CD1c-positive myeloid dendritic cell (primary cell): ENCODE measurements at regions not wholly inside any gene's neighbourhood (a gene's known extent, or its start where the extent isn't known, plus 50 kb on each side); places are given as distances from the start of the nearest gene placed in this dataset.
"Not testable (repeated sequence)": the region's sequence is repeated elsewhere in the genome, so short reads cannot be mapped to it uniquely, and the experiment has no call there.

Experiments
- DNase-seq: peaks from one replicate; pipeline ENCODE4 v3.0.0-alpha.2; 2016; ENCODE audit errors: extremely low spot score

DNA sequence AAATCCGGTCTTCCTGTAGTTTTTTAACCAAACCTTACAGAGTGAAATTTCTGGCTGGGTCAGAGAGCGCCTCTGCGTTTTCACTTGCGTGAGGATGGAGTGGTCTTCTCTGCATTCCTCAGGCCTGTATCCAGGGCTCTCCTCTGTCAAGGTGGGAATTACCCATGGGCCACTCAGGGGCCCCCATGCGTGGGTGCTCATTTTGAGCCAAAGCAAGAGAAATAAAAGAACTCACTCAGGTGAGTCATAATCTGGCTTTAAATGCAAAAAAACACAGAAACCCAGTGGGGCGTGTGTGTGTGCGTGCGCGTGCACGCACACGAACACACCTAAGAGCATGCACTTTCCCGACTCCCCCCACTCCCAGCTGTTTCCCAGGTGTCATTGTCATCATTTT is 104.0 kb upstream of the PWP1 start:
- DNase-seq: no peak

DNA sequence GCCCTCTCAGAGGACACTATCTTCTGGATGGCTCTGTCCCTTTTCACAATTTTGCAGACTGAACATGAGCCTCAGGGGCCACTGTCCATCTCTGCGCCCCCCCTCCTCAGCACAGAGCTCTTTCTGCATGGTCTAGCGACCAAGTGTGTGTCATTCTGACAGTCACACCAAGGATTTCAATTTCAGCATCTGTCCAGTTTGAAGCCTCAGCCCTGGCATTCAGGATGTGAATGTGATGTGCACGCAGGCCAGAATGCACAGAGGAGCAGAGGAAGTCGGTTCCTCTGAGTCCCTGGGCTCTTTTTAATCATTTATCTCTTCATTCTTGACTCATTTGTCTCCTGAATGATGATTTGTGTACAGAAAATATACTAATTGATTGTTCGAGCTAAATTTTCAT is 102.0 kb upstream of the PWP1 start:
- DNase-seq: no peak

- DNase-seq: no peak
These were observed 101.0 kb upstream of the PWP1 start for GRCh38 chr12:107584563-107584962.

- DNase-seq: no peak
These were observed 99.2 kb upstream of the PWP1 start for GRCh38 chr12:107586256-107586970.

DNA sequence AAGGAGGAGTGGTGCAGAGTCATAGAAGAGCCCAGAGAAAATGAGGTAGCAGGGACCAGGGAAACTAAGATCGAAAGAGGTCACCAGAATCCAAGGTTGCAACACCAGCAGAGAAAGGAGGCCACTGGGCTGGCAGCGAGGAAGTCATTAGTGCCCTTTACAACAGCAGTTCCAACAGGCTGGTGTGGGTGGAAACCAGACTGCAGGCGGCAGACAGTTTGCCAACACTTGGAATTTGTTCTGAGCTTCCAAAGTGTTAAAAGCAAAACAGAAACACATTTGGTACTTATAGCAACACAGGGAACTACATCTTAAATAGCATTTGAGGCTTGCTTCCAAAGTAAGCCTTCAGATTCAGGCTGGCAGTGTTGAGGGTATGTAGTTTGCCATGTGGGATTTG is 95.2 kb upstream of the PWP1 start:
- DNase-seq: no peak

DNA sequence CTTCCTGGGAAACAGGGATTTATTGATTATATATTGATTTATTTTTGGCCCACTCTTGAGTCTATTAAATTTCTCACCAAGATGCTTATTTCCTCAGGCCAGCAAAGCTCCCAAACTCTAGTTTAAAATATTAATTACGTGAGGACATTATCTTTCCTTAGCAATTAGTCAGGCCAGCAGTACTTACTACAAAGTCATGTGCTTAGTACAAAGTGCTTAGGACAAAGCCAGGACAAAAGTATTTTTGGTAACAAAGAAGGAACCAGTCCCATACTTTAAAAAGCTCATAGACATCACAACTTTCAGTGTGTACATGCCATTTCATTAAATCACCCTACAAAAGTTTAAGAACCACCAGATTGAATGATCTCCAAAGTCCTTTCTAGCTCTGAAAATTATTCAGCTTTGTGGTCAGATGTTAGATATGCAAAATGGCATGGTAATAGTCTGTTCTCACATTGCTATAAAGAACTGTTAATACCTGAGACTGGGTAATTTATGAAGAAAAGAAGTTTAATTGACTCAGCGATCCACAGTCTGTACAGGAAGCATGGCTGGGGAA is 94.7 kb upstream of the PWP1 start:
- no peak for DNase-seq

DNA sequence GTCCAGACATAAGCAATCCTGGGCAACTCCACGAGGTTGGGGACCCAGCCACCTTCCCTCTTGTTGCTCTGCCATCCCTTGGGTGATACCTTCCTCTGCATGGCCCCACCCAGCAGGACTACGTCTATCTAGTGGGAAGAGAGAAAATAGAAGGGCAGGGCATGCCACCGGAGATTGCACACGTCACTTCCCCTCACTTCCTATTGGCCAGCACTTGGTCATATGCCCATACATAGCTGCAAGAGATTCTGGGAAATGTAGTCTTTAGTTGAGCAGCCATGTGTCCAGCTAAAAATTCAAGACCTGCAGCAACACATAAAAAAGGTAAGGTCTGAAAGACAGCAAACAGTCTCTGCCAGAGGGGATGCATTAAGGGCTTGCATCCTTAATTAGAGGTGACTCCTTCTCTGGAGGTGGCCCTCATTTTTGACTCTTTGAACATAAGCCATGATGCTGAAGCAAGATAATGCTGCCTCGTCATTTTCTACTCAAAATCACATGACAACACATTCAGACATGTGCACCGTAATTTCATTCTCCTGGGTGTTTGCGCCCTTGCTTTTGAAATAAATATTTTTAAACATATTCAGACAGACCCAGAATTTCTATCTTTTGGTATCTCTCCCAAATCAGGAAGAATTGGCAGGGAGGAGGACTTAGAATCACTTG is 91.8 kb upstream of the PWP1 start:
- DNase-seq: peak; percentile 29

- no peak for DNase-seq
These were observed 90.6 kb upstream of the PWP1 start for GRCh38 chr12:107594995-107595394.

DNA sequence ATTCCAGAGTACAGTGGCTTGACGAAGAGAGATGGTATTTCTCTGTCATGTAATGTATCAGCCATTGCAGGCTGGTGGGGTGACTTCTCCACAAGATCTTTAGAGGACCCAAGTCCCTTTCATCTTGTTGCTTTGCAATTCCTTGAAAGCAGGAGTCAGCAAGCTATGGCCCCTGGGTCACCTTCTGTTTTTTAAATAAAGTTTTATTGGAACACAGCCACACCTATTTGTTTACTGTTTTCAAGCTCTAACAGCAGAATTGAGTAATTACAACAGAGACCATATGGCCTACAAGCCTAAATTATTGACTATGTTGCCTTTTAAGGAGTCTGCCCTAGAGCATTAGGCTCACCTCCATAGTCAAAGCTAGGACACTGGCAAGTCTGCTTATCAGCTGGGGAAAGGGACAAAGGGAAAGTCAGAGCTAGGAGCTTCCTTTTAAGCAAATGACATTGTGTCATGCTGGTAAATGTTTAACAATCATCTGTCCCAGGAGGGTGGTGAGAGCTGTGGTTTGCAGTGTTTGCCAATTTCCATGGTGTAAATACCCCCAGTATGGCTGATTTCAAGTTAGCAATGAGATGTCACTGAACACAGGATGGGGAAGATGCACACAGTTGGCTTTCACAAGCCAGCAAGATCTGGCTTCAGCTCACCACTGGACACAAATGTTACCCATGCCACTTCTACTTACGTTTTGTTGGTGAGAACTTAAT is 87.7 kb upstream of the PWP1 start:
- DNase-seq: no peak

- no peak for DNase-seq
These were observed 86.7 kb upstream of the PWP1 start for GRCh38 chr12:107598906-107599305.

- DNase-seq: no peak
These were observed 84.9 kb upstream of the PWP1 start for GRCh38 chr12:107600581-107601144.

DNA sequence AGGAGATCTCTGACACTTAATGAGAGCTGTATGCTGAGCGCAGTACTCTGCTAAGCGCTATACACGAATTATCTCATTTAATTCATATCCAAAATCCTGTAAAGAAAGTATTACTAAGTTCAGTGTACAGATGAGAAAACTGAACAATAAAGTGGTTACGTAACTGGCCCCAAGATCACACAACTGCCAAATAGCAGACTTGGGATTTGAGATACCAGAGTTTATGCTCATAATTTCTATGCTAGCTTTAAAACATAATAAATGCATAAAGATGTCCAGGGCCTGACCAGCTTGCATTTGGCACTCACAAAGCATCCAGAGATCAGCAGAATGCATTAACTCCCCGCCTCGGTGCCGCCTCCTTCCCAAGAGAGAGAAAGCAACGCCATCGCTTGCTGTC is 83.2 kb upstream of the PWP1 start:
- DNase-seq: no peak

DNA sequence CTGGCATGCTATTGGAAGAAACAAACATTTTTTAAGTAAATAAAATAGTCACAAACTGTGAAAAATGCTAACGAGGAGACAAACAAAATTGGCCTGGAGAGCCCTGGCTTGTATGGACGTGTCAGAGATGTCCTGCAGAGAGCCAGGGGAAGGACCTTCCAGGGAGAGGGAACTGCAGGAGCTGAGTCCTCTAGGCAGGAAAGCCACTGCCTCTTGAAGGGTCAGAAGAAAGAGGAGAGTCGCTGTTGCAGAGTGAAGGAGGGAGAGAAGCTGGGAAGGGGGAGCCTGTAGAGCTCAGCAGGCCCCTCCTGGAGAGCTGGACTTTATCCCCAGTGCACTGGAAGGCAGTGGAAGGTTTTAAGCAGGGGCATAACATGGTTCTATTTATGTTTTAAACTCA is 80.3 kb upstream of the PWP1 start:
- no peak for DNase-seq

DNA sequence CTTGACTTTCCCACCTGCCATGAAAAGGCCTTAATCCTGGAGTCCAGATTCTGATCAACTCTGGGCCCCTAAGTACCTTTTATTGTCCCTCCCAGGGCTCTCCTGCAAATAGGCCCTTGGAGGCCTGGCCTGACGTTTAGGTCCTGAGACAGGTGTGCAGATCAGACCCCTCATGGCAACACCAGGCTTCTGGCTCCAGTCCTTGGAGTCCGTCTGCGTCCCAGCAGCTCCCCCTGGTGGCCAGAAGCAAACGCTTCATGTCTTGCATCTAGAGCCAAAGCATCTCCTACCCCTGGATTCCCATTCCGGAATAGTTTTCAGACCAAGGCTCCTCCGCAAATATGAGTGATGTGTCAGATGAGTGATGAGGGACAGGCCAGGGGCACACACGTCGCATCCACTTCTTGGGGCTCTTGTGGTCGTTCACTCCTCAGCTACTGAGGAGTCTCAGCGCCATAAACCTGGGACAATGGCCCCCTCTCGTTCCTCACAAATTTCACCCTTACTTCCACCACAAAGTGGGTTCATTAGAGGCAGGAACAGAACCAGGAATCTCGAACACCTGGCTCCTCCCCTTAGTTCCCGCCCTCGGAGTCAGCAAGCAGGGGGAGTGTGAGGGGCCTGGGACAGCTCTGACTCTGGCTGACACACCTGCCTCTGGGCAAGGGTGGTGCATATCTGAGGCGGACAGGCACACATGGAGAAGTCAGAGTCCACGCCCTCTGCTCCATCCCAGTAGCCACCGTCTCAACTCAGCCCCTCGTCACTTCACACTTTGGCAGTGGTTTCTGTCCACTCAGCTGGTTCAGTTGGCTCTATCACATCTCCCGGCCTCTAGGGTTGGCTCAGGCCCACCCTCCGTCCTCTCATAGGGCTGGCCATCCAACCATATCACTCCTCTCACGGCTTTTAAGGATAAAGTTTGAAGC is 77.9 kb upstream of the PWP1 start:
- peak; percentile 77 for DNase-seq

- not testable (repeated sequence) for DNase-seq
These were observed 76.8 kb upstream of the PWP1 start for GRCh38 chr12:107608779-107609178.

GRCh38 chr12:107610021-107610859 is 75.4 kb upstream of the PWP1 start:
- no peak for DNase-seq

GRCh38 chr12:107612508-107612907 is 73.1 kb upstream of the PWP1 start:
- DNase-seq: no peak

- no peak for DNase-seq
These were observed 68.7 kb upstream of the PWP1 start for GRCh38 chr12:107616941-107617340.

DNA sequence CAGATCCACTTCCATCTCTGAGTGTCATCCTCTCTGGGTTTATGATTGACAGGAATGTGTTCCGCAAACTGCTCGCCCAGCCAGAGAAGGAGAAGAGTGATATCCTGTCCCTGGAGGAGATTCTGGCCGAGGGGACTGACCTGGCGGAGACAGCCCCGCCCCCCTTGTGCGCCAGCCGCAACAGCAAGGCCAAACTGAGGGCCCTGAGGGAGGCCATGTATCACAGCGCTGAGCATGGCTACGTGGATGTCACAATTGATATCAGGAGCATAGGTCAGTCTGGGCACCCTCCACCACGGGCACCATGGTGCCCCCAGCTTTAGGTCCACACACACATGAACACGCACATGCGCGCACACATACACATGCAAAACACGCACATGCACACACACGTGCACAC is 67.5 kb upstream of the PWP1 start:
- DNase-seq: no peak

DNA sequence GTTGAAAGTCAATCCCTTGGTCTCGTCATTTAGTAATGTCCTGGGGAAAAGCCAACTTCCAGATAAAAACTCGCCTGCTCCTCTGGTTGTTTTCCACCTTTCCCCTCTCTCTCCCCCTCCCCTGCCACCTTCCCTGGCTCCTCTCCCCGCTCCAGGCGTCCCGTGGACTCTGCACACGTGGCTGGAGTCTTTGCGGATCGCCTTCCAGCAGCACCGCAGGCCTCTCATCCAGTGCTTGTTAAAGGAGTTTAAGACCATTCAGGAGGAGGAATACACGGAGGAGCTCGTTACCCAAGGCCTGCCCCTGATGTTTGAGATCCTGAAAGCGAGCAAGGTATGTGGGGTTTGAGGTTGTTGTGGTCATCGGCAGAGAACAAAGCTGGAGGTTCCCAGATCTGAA is 65.8 kb upstream of the PWP1 start:
- no peak for DNase-seq
